SK-N-SH treated with all-trans-retinoic acid at 6 μM for 48 hours (cell line): ENCODE measurements at regions not wholly inside any gene's neighbourhood (a gene's known extent, or its start where the extent isn't known, plus 50 kb on each side); places are given as distances from the start of the nearest gene placed in this dataset.

ENCODE experiments used
- BACH2 ChIP-seq: fragments of 250-450 bp; sonication (Bioruptor Pico); IDR thresholded peaks from 2 replicates; pipeline ENCODE4 v1.9.0; 2021; ENCODE audit warnings: mild to moderate bottlenecking, borderline replicate concordance
- CREB5 ChIP-seq: fragments of 250-450 bp; sonication (Bioruptor Pico); IDR thresholded peaks from 2 replicates; pipeline ENCODE4 v1.5.1; 2020; ENCODE audit warnings: low read depth, mild to moderate bottlenecking, moderate library complexity
- ESRRG ChIP-seq: fragments of 250-450 bp; sonication (Bioruptor Pico); IDR thresholded peaks from 2 replicates; pipeline ENCODE4 v1.6.1; 2021; ENCODE audit warnings: mild to moderate bottlenecking
- RARB ChIP-seq: fragments of 250-450 bp; sonication (Bioruptor Pico); IDR thresholded peaks from 2 replicates; pipeline ENCODE4 v1.8.0; 2021; ENCODE audit warnings: mild to moderate bottlenecking, moderate library complexity
- SNAI2 ChIP-seq: fragments of 250-450 bp; sonication (Bioruptor Pico); IDR thresholded peaks from 2 replicates; pipeline ENCODE4 v1.5.0; 2020; ENCODE audit warnings: mild to moderate bottlenecking, moderate library complexity
- TOX ChIP-seq: fragments of 250-450 bp; sonication (Bioruptor Pico); IDR thresholded peaks from 2 replicates; pipeline ENCODE4 v1.8.0; 2021; ENCODE audit warnings: mild to moderate bottlenecking, moderate library complexity, borderline replicate concordance
- TSHZ2 ChIP-seq: fragments of 250-450 bp; sonication (Bioruptor Pico); IDR thresholded peaks from 2 replicates; pipeline ENCODE4 v1.5.0; 2020; ENCODE audit warnings: mild to moderate bottlenecking, moderate library complexity
- ZFP30 ChIP-seq: fragments of 450-650 bp; formaldehyde crosslinking; IDR thresholded peaks from 2 replicates; pipeline ENCODE4 v1.5.0; 2022; ENCODE audit warnings: mild to moderate bottlenecking, moderate library complexity
- ZNF70 ChIP-seq: fragments of 450-650 bp; formaldehyde crosslinking; IDR thresholded peaks from 2 replicates; pipeline ENCODE4 v1.5.0; 2020; ENCODE audit warnings: mild to moderate bottlenecking, moderate library complexity
- ZNF8 ChIP-seq: fragments of 450-650 bp; formaldehyde crosslinking; IDR thresholded peaks from 2 replicates; pipeline ENCODE4 v1.5.0; 2020; ENCODE audit warnings: mild to moderate bottlenecking, moderate library complexity

- TF ChIP-seq TSHZ2 (CRISPR knock-in tag) (no peak), ZNF70 (no peak), ZFP30 (CRISPR knock-in tag) (no peak), CREB5 (no peak), SNAI2 (no peak), TOX (no peak), ESRRG (CRISPR knock-in tag) (no peak), BACH2 (CRISPR knock-in tag) (no peak), ZNF8 (CRISPR knock-in tag) (no peak), RARB (CRISPR knock-in tag) (no peak)
These were observed 233.0 kb upstream of the IRX5 start for GRCh38 chr16:54697677-54698076.
